ENCODE measurements at regions not wholly inside any gene's neighbourhood (a gene's known extent, or its start where the extent isn't known, plus 50 kb on each side); places are given as distances from the start of the nearest gene placed in this dataset.

DNA sequence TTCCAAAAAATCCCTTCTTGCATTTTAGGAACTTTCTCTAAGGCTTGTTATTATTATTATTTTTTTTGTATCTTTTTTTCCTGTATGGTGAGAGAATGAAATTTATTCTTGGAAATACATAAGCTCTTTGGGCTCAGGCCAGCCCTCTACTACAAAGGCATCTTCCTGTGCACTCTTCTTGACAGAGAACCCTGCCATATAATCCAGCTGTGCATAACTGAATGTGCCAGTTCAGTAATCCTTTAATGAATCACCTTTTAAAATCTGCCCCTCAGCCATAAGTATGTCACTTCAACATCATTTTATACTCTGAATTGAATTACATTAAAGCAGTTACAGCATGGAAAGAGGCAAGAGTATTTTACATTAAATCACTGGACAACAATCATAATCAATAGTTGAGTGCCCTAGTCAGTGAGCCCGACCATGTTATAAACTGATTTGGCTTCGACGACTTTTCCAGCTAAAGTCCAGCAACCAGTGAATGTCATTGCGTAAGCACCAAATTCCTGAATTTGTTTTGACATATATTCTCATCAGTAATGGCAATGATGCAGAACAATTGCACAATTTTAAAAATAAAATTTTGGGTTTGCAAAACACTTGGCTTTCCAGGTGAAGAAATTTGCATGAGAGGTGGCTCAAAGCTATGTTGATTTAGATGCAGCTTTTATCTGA is 59.2 kb upstream of the KCNK2 start:
- POLR2A ChIA-PET (ENCODE audit: partially characterized antibody), result no interaction called here
- no peak for FAIRE-seq
- TF ChIP-seq RXRA (IDR thresholded peaks at IDR 0.05; ENCODE audit: insufficient read depth, low read depth, low read length) (no peak), SP1 (IDR thresholded peaks at IDR 0.05; ENCODE audit: low read depth, low read length) (no peak), RBBP5 (IDR thresholded peaks at IDR 0.05; ENCODE audit: borderline replicate concordance, low read depth, low read length) (no peak), JUN (IDR thresholded peaks at IDR 0.05; ENCODE audit: low read depth, low read length) (no peak), JUND (IDR thresholded peaks at IDR 0.05; ENCODE audit: low read length) (no peak), BRCA1 (IDR thresholded peaks at IDR 0.05; ENCODE audit: low read depth, low read length) (no peak), CHD2 (IDR thresholded peaks at IDR 0.05; ENCODE audit: low read length) (no peak), CEBPB (IDR thresholded peaks at IDR 0.05; ENCODE audit: low read depth, low read length) (no peak), TAF1 (IDR thresholded peaks at IDR 0.05; ENCODE audit: low read depth, low read length) (no peak), CTBP2 (IDR thresholded peaks at IDR 0.05; ENCODE audit: borderline replicate concordance, insufficient read depth, insufficient read length, low read length) (no peak), CREB1 (IDR thresholded peaks at IDR 0.05) (no peak), SIRT6 (IDR thresholded peaks at IDR 0.05; ENCODE audit: low read length) (no peak), SAP30 (IDR thresholded peaks at IDR 0.05; ENCODE audit: insufficient read depth, insufficient replicate concordance, low read length) (no peak), YY1 (IDR thresholded peaks at IDR 0.05; ENCODE audit: low read depth, low read length) (no peak), PHF8 (conservative IDR thresholded peaks at IDR 0.05; ENCODE audit: low read depth, low read length) (no peak), MAFK (IDR thresholded peaks at IDR 0.05; ENCODE audit: low read depth, low read length) (no peak)

More for the DNA sequence above, 59.2 kb upstream of the KCNK2 start:
- Histone ChIP-seq H2BK12ac (ENCODE audit: low read depth, low read length) (no peak overlapping the region), H2BK15ac (ENCODE audit: low read length) (no peak overlapping the region), H3K14ac (ENCODE audit: insufficient read length) (no peak overlapping the region), H3K27ac (ENCODE audit: low read depth, low read length) (no peak overlapping the region), H3K4me2 (ENCODE audit: insufficient read depth in 1 of 2, low read depth in 2 of 2, low read length in 2 of 2) (no peak overlapping the region), H2BK20ac (ENCODE audit: low read length) (no peak overlapping the region), H3K18ac (ENCODE audit: extremely low read depth, low read length) (no peak overlapping the region), H2AK5ac (ENCODE audit: low read depth, low read length) (no peak overlapping the region), H3K23me2 (ENCODE audit: low read depth, low read length) (no peaks in the 10 kb centered on the region), H3K36me3 (ENCODE audit: control insufficient read depth in 2 of 4, insufficient read depth in 4 of 4, low read length in 3 of 4) (no peaks in the 10 kb centered on the region), H4K5ac (ENCODE audit: insufficient read length, low read depth, low read length) (no peak overlapping the region), H3K27me3 (replicated peaks in 1 of 4; ENCODE audit: control insufficient read depth in 3 of 4, extremely low read depth in 1 of 4, insufficient read depth in 3 of 4, low read length in 3 of 4) (no peaks in the 10 kb centered on the region), H4K8ac (ENCODE audit: extremely low read depth, insufficient read depth, low read length) (no peak overlapping the region), H3K79me2 (ENCODE audit: control insufficient read depth in 1 of 2, insufficient read depth in 2 of 2, low read length in 2 of 2) (no peaks in the 10 kb centered on the region), H2BK120ac (replicated peaks; ENCODE audit: low read depth, low read length) (no peak overlapping the region), H3K23ac (ENCODE audit: insufficient read length) (no peak overlapping the region), H2AFZ (ENCODE audit: low read length) (no peak overlapping the region), H3K79me1 (ENCODE audit: low read depth, low read length) (no peaks in the 10 kb centered on the region), H3K4ac (replicated peaks; ENCODE audit: insufficient read length, low read depth, low read length) (no peak overlapping the region), H3K9me3 (ENCODE audit: insufficient read depth in 2 of 2, low read depth in 1 of 2, low read length in 1 of 2) (no peaks in the 10 kb centered on the region), H4K91ac (replicated peaks; ENCODE audit: insufficient read length, low read length) (no peak overlapping the region), H2BK5ac (ENCODE audit: low read depth, low read length) (no peak overlapping the region), H3K56ac (replicated peaks; ENCODE audit: insufficient read length, low read depth, low read length) (no peak overlapping the region), H3K9ac (replicated peaks in 1 of 4; ENCODE audit: extremely low read depth in 1 of 4, low read depth in 3 of 4, low read length in 3 of 4) (no peak overlapping the region), H4K20me1 (replicated peaks in 1 of 2; ENCODE audit: control insufficient read depth in 1 of 2, insufficient read depth in 2 of 2, low read length in 2 of 2) (no peaks in the 10 kb centered on the region), H3K4me3 (ENCODE audit: extremely low read depth in 1 of 4, insufficient read depth in 2 of 4, low read depth in 3 of 4, low read length in 4 of 4) (no peak overlapping the region), H3K4me1 (replicated peaks in 1 of 4; ENCODE audit: control insufficient read depth in 3 of 4, insufficient read depth in 4 of 4, low read length in 3 of 4) (peaks cover 0 to 4% (median 0%) of the 10 kb centered on the region in 4 experiments; a peak in 1 of 7 replicates)
- CTCF ChIA-PET (ENCODE audit: partially characterized antibody), result interaction anchor here (0.7 to 1.6 kb wide), 3 partner anchors 46 to 69 kb away, joined by 3 read pairs; no protein-coding TSS in a partner anchor
- no peak for DNase-seq (ENCODE audit: low read depth in 1 of 2, low spot score in 2 of 2)
- WGBS, 2 experiments (ENCODE audit: extremely low coverage in 1 of 2, insufficient coverage in 1 of 2, insufficient read length in 1 of 2, insufficient replicate concordance in 2 of 2, low coverage in 1 of 2, low lambda C conversion rate in 2 of 2, missing lambda C conversion rate in 1 of 2), result 98% methylated on average over 4 of the region's 4 CpGs; no CpG with 5 or more reads in 1 of the 2 experiments
